Stimulated activated naive CD4-positive, alpha-beta T cell (primary cell): ENCODE measurements at regions not wholly inside any gene's neighbourhood (a gene's known extent, or its start where the extent isn't known, plus 50 kb on each side); places are given as distances from the start of the nearest gene placed in this dataset.
"Not testable (repeated sequence)": the region's sequence is repeated elsewhere in the genome, so short reads cannot be mapped to it uniquely, and the experiment has no call there.

Experiments used
- DNase-seq, 6 experiments: peaks; one replicate each; lab custom pipeline; 2025; lab: John Stamatoyannopoulos, UW

GRCh38 chrX:136975684-136976470, 57.9 kb downstream of the GPR101 start:
- DNase-seq = no peak

GRCh38 chrX:136967966-136968365, 65.8 kb downstream of the GPR101 start:
- DNase-seq = no peak

- no peak for DNase-seq
Observed at GRCh38 chrX:136963973-136964372, 69.8 kb downstream of the GPR101 start.

GRCh38 chrX:136961594-136962135, 72.1 kb downstream of the GPR101 start:
- no peak for DNase-seq

- DNase-seq = peak in 1 of 6 experiments; percentile 5
Observed at GRCh38 chrX:136954930-136955329, 74.4 kb upstream of the RBMX start.

GRCh38 chrX:136953867-136954787, 73.6 kb upstream of the RBMX start:
- peak in 4 of 6 experiments; percentile 11 to 35 (median 22) for DNase-seq

- no peak for DNase-seq
Observed at GRCh38 chrX:136950211-136950610, 69.7 kb upstream of the RBMX start.

GRCh38 chrX:136941396-136942337, 61.1 kb upstream of the RBMX start:
- DNase-seq = no peak

- DNase-seq = no peak
Observed at GRCh38 chrX:136936183-136936549, 55.6 kb upstream of the RBMX start.

- DNase-seq = peak in 1 of 6 experiments; percentile 2
Observed at GRCh38 chrX:136935533-136936182, 55.1 kb upstream of the RBMX start.

- DNase-seq = not testable (repeated sequence)
Observed at GRCh38 chrX:136934652-136935051, 54.1 kb upstream of the RBMX start.

GRCh38 chrX:136933611-136934145, 53.2 kb upstream of the RBMX start:
- no peak for DNase-seq

GRCh38 chrX:136931661-136932060, 51.1 kb upstream of the RBMX start:
- no peak for DNase-seq
